Activated gamma-delta T cell treated with Interleukin-2 at 50 U/mL for 16 hours (primary cell): ENCODE measurements at regions not wholly inside any gene's neighbourhood (a gene's known extent, or its start where the extent isn't known, plus 50 kb on each side); places are given as distances from the start of the nearest gene placed in this dataset.

Experiments used
- DNase-seq: peaks from one replicate; pipeline ENCODE4 v3.0.0-alpha.2; 2020

DNA sequence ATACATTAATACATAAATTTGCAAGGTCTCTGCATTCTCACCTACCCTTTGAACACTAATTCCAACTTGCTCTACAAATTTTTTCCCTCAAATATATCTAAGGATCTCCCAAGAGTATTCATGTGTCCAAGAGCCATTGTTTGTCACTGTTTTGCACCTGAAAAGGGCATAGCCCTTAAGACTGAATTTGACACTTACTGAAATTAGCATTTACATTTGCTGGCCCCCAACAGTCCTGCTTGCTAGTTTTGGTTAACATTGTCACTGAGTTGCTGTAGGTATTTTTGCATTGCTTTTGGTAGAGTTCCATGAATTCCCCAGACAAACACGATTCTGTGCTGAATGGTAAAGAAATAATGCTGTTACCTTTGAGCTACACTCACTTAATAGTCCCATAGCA lies 57.3 kb downstream of the KCNA4 start:
- DNase-seq, result no peak

DNA sequence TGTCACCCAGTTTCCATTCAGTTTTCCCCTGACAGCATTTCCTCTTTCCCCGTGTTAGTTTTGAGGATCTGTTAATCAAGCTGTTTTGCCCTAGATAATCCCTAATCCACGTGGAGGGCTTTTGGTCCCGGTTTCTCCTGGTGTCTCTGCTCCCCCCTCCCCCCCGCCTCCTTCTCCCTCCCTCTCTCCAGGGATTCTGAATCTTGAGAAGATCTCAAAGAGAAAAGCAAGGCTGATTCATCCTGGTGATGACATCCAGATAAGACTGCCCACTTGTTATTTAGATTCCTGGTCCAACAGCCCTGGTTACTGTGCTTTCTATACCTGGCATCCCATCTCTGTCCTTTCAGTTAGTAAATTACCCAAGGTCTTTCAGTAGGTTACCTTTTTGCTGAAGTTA lies 59.4 kb downstream of the KCNA4 start:
- no peak for DNase-seq

GRCh38 chr11:29956076-29956556 lies 60.7 kb downstream of the KCNA4 start:
- DNase-seq, result no peak

DNA sequence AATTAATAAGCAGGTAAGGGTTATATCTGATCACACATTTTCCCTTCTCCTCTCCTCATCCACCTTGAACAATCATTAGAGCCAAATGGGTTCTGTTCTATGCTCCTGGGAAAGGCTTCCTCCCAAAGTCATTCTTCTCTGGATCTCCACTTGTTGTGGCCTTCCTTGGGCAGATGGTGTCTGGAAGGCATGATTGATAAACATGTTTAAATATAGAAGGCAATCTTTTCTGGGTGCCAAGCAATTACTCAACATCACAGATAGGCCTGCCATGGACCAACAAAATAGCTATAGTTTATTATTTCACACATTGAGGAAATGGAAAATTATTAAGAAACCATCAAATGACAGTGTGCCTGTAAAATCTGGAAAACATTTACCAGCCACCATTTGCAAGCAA lies 73.5 kb downstream of the KCNA4 start:
- DNase-seq, result no peak

DNA sequence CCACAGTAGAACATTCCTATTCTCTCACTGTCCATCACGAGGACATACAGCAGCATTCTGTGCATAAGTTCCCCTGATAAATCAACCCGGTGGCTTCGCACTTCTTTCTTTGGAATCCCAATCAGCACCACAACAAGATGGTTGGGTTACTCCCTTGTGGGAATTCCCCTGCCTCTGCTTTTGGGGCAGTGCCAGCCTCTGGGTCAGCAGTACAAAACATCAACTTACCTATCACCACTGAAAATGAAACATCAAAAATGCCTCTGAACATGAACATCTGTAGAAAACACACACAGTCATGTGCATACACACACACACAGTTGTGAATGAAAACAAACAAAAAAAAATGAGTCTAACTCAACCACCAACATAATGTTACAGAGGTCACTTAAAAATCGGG lies 79.3 kb downstream of the KCNA4 start:
- DNase-seq, result no peak

GRCh38 chr11:29934115-29934638 lies 82.7 kb downstream of the KCNA4 start:
- DNase-seq, result no peak

DNA sequence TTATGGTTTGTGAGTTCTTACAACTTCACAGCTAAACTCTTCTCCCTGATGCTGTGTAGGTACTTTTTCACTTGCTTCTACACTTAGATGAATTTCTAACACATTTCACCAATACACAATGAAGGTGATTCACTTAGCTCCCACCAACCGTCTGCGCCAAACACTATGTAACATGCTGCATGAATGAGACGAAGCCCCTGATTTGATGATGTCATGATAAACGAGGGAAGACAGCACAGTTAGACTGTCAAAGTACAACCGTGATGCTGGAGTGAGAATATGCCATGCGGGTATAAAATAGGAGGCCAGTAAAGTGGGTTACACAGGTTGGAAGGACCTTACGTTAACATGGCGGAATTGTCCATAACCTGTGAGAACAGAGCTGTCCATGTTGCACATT lies 100.8 kb downstream of the KCNA4 start:
- no peak for DNase-seq

- no peak for DNase-seq
These were observed 102.5 kb downstream of the KCNA4 start for GRCh38 chr11:29914203-29914930.

DNA sequence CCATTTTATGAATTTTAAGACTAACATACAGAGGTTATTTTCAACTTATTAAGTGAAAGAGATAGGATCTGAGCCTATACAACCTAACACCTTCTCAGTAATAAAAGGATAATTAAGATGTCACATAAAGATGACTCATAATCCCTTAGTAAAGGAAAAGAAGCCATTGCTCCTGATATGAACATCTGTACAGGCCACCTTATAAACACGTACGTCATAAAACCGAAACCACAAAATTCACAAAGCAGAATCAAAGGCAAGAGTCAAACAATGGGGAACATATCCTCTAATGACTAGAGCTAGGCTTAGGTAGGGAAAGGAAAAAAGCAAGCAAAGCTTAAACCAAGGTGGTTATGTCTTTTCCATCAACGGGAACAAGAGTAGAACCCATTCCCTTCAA lies 103.5 kb downstream of the KCNA4 start:
- no peak for DNase-seq

- no peak for DNase-seq
These were observed 116.4 kb downstream of the KCNA4 start for GRCh38 chr11:29900382-29900781.

GRCh38 chr11:29879560-29879959 lies 137.3 kb downstream of the KCNA4 start:
- no peak for DNase-seq

DNA sequence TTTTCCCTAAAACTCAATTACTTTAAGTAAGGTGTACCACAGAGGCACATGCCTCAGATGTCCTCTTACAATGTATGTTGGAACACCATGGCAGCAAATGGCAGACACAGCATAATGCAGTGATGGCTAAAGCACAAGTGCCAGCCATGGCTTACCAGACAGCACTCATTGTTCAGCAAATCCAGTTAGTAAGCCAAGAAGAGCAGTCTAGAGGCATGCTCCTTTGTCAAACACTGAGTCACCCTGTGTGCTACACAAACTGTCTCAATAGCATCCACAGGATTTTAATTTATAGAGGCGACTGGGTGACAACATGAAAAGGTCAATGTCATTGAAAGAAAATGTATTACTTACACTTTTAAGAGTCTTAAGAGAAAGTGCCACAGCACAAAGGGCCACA lies 140.6 kb downstream of the KCNA4 start:
- no peak for DNase-seq

- DNase-seq, result no peak
These were observed 169.6 kb downstream of the KCNA4 start for GRCh38 chr11:29847219-29847618.

GRCh38 chr11:29844701-29845379 lies 172.0 kb downstream of the KCNA4 start:
- DNase-seq, result no peak

DNA sequence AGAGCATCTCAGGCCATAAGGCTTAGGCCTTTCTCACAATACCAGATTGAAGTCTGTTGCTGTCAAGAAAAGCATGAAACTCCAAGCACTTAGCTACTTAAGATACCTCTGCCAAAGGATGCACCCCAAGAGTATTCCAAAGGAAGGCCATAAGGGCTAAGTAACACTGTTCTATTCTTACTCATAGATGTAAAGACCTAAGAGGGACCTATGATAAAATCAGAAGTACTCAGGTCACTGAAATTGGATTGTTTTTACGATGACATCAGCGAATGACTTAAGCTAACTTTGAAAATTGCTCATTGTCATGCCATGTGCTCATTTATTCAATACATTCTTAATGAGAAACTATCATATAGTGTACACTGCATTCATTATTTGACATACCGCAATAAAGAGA lies 172.8 kb downstream of the KCNA4 start:
- no peak for DNase-seq

- DNase-seq, result no peak
These were observed 174.8 kb downstream of the KCNA4 start for GRCh38 chr11:29842061-29842460.

DNA sequence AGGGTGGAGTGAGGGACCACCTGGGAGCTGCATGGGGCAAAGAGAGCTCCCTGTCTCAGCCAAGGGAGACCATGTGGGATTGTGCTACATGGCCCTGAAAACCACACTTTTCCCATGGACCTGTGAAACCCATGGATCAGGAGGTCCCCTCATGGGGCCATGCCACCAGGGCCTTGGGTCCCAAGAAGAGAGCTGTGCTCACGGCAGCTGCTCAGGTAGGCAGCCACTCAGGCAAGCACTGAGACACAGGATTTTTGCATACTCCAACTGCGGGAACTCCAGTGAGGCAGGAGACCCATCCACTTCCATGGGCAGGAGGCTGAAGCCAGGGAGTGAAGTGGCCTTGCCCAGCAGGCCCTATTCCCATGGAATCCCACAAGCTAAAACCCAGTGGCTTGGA lies 190.0 kb downstream of the KCNA4 start:
- no peak for DNase-seq

DNA sequence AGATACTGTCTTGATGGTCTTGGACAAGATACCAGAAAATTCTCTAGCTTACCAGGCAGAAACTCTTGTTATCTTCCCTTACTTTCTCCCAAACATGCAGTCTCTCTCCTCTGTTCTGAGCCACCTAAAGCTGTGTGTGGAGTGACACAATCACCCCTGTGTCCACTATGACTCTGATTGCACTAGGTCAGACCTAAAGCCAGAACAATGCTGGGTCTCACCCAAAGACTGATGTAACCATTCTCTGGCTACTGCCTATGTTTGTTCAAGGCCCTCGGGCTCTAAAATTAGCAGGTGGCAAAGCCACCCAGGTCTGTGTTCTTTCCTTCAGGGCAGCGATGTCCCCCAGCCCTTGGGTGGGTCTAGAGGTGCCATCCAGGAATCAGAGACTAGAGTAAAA lies 200.5 kb downstream of the KCNA4 start:
- no peak for DNase-seq

DNA sequence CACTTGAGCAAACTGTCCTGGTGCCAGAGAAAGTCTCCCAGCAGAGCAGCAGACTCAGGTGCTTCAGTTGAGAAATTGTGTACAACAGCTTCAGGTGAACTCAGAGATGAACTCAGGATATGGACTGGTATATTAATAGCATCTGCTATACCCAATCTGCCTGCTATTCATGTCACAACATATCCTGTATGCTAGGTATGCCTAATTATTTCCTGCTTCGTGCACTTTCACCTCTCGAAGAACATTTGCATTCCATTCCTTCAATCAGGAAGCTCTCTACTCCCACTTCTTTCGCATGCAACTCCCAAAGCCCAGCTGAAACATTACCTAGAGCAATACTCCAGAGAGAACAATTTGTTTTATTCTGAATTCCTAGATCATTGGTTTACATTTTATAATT lies 207.7 kb downstream of the KCNA4 start:
- no peak for DNase-seq

DNA sequence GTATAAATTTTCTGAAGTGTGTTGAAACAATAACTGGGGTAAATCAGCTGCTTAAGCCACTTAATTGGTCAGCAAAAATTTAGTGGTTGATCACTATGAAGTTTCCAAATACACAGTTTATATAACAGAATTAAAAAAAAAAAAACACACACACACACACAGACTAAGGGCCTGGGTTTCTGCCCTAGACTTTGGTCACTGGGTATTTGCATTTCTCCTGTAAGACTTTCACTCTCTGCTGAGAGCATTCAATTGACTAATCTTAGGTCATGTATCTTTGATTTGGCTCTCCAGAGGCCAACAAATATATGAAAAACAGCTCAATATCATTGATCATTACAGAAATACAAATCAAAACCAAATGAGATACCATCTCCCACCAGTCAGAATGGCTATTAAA lies 214.3 kb downstream of the KCNA4 start:
- DNase-seq, result no peak

GRCh38 chr11:29801561-29801960 lies 215.3 kb downstream of the KCNA4 start:
- DNase-seq, result no peak

GRCh38 chr11:29786092-29786491 lies 230.7 kb downstream of the KCNA4 start:
- no peak for DNase-seq

DNA sequence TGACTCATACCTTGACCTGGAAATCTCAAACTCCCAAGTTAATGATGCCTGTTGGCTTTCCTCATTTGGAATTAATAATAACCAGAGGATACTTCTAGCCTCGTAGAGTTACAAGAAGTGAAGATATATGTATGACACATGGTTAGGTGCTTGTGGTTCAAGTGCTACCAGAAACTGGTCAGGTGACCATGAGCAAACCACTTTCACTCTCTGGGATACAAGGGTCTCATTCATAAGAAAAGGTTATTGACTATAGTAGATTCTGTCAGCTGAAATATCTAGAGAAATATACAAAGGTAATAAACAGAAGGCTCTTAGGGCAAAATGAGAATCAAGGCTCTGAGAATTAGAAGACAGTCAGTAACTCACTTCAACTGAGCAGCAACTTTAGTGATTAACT lies 233.3 kb downstream of the KCNA4 start:
- no peak for DNase-seq

- no peak for DNase-seq
These were observed 234.4 kb downstream of the KCNA4 start for GRCh38 chr11:29782447-29782846.

- no peak for DNase-seq
These were observed 235.6 kb downstream of the KCNA4 start for GRCh38 chr11:29781268-29781667.
